ENCODE measurements at regions not wholly inside any gene's neighbourhood (a gene's known extent, or its start where the extent isn't known, plus 50 kb on each side); places are given as distances from the start of the nearest gene placed in this dataset.

DNA sequence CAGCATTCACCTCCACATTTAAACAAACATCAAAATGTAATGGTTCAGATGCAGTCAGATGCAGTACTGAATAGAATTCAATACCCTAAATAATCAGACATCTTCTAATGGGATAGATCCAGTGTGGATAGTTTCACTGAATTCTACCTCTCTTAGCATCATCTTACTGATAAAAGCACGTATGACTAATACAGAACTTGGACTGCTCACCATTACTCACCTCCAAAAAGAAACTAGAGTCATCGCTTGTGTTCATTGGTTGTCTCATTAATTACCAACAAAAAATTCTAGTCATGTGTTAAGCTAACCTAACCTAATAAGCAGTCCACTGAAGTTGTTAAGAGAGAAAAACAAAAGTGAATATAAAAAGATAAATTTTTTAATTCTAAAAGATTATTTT, 165.9 kb upstream of the IRAK1BP1 start:
- TF ChIP-seq, protein P1, sequence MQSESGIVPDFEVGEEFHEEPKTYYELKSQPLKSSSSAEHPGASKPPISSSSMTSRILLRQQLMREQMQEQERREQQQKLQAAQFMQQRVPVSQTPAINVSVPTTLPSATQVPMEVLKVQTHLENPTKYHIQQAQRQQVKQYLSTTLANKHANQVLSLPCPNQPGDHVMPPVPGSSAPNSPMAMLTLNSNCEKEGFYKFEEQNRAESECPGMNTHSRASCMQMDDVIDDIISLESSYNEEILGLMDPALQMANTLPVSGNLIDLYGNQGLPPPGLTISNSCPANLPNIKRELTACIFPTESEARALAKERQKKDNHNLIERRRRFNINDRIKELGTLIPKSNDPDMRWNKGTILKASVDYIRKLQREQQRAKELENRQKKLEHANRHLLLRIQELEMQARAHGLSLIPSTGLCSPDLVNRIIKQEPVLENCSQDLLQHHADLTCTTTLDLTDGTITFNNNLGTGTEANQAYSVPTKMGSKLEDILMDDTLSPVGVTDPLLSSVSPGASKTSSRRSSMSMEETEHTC (IDR thresholded peaks at IDR 0.05), result no peak
- TF ChIP-seq NR1H2 (CRISPR knock-in tag; IDR thresholded peaks at IDR 0.05) (no peak), SP2 (IDR thresholded peaks at IDR 0.05; ENCODE audit: extremely low read depth, low read depth, low read length, poor library complexity, severe bottlenecking) (no peak), ZFX (CRISPR knock-in tag; IDR thresholded peaks at IDR 0.05) (no peak), XRCC4 (IDR thresholded peaks at IDR 0.05; ENCODE audit: extremely low read depth, insufficient read depth, insufficient read length) (no peak), ZNF324 (CRISPR knock-in tag; IDR thresholded peaks at IDR 0.05) (no peak), BRCA1 (IDR thresholded peaks at IDR 0.05) (no peak), BRCA1 (CRISPR knock-in tag; IDR thresholded peaks at IDR 0.05) (no peak), KDM4B (IDR thresholded peaks at IDR 0.05; ENCODE audit: borderline replicate concordance in 2 of 2, low read depth in 1 of 2) (no peak), POLR2A (conservative IDR thresholded peaks at IDR 0.05) (no peak), NFXL1 (CRISPR knock-in tag; IDR thresholded peaks at IDR 0.05) (no peak)
- TF ChIP-seq, protein P2, sequence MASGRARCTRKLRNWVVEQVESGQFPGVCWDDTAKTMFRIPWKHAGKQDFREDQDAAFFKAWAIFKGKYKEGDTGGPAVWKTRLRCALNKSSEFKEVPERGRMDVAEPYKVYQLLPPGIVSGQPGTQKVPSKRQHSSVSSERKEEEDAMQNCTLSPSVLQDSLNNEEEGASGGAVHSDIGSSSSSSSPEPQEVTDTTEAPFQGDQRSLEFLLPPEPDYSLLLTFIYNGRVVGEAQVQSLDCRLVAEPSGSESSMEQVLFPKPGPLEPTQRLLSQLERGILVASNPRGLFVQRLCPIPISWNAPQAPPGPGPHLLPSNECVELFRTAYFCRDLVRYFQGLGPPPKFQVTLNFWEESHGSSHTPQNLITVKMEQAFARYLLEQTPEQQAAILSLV (tag; IDR thresholded peaks at IDR 0.05), result no peak
- TF ChIP-seq, protein P3, sequence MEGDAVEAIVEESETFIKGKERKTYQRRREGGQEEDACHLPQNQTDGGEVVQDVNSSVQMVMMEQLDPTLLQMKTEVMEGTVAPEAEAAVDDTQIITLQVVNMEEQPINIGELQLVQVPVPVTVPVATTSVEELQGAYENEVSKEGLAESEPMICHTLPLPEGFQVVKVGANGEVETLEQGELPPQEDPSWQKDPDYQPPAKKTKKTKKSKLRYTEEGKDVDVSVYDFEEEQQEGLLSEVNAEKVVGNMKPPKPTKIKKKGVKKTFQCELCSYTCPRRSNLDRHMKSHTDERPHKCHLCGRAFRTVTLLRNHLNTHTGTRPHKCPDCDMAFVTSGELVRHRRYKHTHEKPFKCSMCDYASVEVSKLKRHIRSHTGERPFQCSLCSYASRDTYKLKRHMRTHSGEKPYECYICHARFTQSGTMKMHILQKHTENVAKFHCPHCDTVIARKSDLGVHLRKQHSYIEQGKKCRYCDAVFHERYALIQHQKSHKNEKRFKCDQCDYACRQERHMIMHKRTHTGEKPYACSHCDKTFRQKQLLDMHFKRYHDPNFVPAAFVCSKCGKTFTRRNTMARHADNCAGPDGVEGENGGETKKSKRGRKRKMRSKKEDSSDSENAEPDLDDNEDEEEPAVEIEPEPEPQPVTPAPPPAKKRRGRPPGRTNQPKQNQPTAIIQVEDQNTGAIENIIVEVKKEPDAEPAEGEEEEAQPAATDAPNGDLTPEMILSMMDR (IDR thresholded peaks at IDR 0.05 in 2 of 3, conservative IDR thresholded peaks at IDR 0.05 in 1 of 3; ENCODE audit: insufficient read depth in 2 of 3, low read depth in 1 of 3, low read length in 3 of 3), result no peak
- TF ChIP-seq, protein P4, sequence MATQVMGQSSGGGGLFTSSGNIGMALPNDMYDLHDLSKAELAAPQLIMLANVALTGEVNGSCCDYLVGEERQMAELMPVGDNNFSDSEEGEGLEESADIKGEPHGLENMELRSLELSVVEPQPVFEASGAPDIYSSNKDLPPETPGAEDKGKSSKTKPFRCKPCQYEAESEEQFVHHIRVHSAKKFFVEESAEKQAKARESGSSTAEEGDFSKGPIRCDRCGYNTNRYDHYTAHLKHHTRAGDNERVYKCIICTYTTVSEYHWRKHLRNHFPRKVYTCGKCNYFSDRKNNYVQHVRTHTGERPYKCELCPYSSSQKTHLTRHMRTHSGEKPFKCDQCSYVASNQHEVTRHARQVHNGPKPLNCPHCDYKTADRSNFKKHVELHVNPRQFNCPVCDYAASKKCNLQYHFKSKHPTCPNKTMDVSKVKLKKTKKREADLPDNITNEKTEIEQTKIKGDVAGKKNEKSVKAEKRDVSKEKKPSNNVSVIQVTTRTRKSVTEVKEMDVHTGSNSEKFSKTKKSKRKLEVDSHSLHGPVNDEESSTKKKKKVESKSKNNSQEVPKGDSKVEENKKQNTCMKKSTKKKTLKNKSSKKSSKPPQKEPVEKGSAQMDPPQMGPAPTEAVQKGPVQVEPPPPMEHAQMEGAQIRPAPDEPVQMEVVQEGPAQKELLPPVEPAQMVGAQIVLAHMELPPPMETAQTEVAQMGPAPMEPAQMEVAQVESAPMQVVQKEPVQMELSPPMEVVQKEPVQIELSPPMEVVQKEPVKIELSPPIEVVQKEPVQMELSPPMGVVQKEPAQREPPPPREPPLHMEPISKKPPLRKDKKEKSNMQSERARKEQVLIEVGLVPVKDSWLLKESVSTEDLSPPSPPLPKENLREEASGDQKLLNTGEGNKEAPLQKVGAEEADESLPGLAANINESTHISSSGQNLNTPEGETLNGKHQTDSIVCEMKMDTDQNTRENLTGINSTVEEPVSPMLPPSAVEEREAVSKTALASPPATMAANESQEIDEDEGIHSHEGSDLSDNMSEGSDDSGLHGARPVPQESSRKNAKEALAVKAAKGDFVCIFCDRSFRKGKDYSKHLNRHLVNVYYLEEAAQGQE (IDR thresholded peaks at IDR 0.05; ENCODE audit: borderline replicate concordance), result no peak
- TF ChIP-seq, protein P4 (CRISPR knock-in tag; IDR thresholded peaks at IDR 0.05; ENCODE audit: low read depth), result no peak

All from K562 (cell line).